ENCODE measurements at regions not wholly inside any gene's neighbourhood (a gene's known extent, or its start where the extent isn't known, plus 50 kb on each side); places are given as distances from the start of the nearest gene placed in this dataset.

DNA sequence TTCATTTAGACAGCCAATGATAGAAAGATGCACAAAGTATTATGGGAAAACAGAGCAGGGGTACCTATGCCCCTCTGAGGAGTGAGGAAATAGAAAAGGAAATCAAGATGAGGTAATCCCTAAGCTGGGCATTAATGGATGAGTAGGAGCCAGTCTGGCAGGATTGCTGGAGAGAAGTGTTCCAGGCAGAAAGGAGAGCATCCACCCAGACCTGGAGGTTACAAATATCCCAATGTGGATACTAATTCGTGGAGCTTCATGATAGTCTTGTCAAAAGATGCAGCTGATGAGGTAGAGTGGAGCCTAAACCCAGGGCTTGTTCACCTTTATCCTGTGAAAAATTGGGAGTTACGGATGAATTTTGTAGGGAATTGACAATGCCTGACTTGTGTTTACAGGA is 328.0 kb downstream of the ZNF608 start:
- no peak overlapping the region for H3K4me3 ChIP-seq (ENCODE audit: control insufficient read depth, low read depth, low read length)
- TF ChIP-seq, protein P1, sequence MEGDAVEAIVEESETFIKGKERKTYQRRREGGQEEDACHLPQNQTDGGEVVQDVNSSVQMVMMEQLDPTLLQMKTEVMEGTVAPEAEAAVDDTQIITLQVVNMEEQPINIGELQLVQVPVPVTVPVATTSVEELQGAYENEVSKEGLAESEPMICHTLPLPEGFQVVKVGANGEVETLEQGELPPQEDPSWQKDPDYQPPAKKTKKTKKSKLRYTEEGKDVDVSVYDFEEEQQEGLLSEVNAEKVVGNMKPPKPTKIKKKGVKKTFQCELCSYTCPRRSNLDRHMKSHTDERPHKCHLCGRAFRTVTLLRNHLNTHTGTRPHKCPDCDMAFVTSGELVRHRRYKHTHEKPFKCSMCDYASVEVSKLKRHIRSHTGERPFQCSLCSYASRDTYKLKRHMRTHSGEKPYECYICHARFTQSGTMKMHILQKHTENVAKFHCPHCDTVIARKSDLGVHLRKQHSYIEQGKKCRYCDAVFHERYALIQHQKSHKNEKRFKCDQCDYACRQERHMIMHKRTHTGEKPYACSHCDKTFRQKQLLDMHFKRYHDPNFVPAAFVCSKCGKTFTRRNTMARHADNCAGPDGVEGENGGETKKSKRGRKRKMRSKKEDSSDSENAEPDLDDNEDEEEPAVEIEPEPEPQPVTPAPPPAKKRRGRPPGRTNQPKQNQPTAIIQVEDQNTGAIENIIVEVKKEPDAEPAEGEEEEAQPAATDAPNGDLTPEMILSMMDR (conservative IDR thresholded peaks at IDR 0.05; ENCODE audit: control insufficient read depth, insufficient read depth, low read depth, low read length), result no peak
- DNase-seq (ENCODE audit: low read depth), result no peak

DNA sequence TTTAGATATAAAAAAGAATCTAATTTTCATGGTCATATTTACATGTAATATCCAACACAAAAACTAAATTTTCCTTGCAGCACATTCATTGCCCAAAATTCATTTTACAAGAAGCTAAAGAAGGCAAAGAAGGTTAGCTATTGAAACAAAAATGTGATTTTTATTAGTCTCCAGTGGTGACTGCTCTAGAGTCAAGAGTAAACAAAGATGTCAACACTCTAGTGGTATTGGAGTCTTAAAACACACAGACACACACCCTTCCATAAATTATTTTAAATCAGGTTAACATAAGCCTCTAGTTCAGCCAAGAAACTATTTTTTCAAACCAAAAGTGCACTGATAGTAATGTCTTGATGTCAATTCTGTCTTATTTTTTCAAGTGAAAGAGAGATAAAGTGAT is 329.2 kb downstream of the ZNF608 start:
- TF ChIP-seq, protein P1 (conservative IDR thresholded peaks at IDR 0.05; ENCODE audit: control insufficient read depth, insufficient read depth, low read depth, low read length), result no peak
- no peak overlapping the region for H3K4me3 ChIP-seq (ENCODE audit: control insufficient read depth, low read depth, low read length)
- no peak for DNase-seq (ENCODE audit: low read depth)

DNA sequence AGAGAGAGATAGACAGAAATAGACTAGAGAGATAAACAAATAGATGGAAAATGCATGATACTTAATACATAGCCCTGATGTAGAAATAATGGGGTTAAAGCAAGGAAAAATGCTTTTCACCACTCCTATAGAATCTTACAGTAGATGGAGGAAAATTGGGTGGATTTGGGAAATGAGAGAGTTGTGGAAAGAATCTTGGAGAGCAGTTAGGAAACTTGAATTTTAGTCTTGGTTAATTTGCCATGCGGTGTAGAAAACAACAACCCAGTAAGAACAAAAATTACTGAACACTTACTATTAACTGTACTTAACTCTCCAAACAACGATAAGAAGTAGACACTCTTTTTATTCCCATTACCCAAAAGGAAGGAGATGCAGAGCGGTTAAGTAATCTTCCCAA is 329.8 kb downstream of the ZNF608 start:
- no peak overlapping the region for H3K4me3 ChIP-seq (ENCODE audit: control insufficient read depth, low read depth, low read length)
- TF ChIP-seq, protein P1 (conservative IDR thresholded peaks at IDR 0.05; ENCODE audit: control insufficient read depth, insufficient read depth, low read depth, low read length), result no peak
- DNase-seq (ENCODE audit: low read depth), result no peak

DNA sequence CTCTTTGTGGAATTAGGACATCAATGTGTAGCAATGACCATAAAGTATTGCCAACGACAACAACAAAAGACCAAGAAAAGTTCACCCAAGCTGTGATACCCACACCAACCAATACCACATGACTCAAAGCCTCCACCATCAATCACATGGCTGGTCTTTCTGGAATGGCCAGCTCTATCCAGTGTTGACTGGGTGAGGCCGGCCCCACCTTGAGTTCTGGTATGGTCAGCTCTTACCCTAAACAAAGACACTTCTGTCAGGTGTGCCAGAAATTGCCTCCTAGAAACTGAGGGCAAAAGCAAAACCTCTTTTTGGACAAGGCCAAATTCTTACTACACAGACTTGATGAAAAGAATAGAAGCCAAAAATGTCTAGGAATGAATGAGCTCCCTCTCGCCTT is 331.5 kb downstream of the ZNF608 start:
- TF ChIP-seq, protein P1 (conservative IDR thresholded peaks at IDR 0.05; ENCODE audit: control insufficient read depth, insufficient read depth, low read depth, low read length), result no peak
- DNase-seq (ENCODE audit: low read depth), result no peak
- H3K4me3 ChIP-seq (ENCODE audit: control insufficient read depth, low read depth, low read length), result no peak overlapping the region

DNA sequence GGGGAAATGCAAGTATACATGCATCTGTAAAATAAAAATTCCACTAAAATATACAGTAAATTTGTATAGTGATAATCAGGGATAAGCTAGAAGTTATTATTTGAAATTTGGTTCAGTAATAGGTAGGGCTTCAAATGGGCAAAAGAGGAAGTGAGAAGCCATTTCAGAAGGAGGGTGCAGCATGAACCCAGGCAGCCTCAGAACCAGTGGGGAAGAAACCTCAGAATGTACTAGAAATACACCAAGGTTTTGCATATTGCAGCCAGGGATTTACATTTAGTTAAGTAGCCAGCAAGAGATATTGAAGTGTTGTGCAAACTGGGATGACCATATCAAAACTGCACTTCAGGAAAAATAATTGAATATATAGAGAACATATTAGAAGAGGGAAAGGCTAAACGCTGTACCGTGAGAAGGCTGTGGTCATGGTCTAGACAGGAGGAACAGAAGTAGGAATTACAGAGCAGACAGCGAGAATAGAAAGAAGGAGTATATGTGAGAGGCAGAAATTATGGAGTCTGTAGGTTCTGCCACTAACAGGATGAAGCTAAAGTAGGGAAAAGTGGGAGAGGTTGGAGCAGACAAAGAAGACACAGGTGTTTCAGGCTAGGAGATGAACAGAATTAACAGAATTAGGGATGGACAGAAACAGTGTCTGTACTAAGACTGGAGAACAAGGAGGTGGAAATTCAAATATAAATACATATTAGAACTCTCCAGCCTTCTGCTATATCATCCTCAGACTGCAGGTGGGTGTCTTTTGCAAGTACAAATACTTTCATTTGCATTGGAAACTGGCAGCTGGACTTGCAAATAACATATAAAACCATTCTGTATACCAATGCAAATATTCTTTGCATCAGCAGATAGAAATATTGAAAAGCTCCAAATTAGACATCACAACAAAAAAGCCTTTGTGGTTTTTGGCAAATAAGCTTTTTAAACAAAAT is 335.6 kb downstream of the ZNF608 start:
- H3K4me3 ChIP-seq (ENCODE audit: control insufficient read depth, low read depth, low read length), result no peak overlapping the region
- TF ChIP-seq, protein P1 (conservative IDR thresholded peaks at IDR 0.05; ENCODE audit: control insufficient read depth, insufficient read depth, low read depth, low read length), result no peak
- DNase-seq (ENCODE audit: low read depth), result peak; percentile 28

DNA sequence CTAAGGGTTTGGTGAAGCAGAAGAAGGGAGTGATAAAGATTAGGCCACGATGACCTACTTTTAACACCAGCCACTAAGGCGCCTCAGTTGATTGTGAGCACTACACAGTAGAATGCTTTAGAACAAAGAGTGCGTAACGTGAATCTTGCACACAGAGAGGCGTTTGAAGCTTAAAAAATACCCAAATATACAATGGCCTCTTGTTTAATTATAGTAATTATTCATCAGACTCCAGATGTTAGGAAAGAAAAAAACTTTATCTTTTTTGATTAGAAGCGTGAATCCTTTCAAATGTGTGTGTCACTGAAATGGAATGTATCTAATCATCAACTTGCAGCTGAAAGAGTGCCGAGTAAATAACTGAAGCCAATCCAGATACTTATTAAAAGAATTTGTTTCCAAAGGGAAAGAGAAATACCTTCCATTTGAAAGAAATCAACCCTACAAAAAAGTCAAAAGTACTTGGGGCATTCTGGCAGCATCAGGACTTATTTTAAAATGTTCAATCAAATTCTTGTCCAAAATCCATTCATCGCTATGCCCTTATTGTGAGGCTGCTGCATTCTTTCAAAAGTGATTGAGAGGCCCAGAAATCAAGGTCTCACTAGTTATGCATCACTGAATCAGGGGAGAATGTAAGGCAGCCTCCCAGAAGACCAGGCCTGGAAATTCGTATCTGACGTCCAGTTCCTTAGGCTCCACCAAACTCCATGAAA is 337.5 kb downstream of the ZNF608 start:
- DNase-seq (ENCODE audit: low read depth), result peak; percentile 37
- TF ChIP-seq, protein P1 (conservative IDR thresholded peaks at IDR 0.05; ENCODE audit: control insufficient read depth, insufficient read depth, low read depth, low read length), result no peak
- H3K4me3 ChIP-seq (ENCODE audit: control insufficient read depth, low read depth, low read length), result no peak overlapping the region

Data from fibroblast of mammary gland (primary cell).